PFSK-1 (cell line): ENCODE measurements at regions not wholly inside any gene's neighbourhood (a gene's known extent, or its start where the extent isn't known, plus 50 kb on each side); places are given as distances from the start of the nearest gene placed in this dataset.

Experiments used
- FOXP2 ChIP-seq: optimal IDR thresholded peaks from 2 replicates; pipeline ENCODE3; 2011; ENCODE audit warnings: borderline replicate concordance, control low read depth, inconsistent platforms; ENCODE audit not compliant: insufficient read depth; ENCODE audit errors: extremely low read length, extremely low read depth
- POLR2AphosphoS5 ChIP-seq: IDR thresholded peaks from 2 replicates; pipeline ENCODE4 v1.6.1; 2012; ENCODE audit warnings: low read depth, mild to moderate bottlenecking, control low read depth, low read length, moderate library complexity
- REST ChIP-seq, 2 experiments: IDR thresholded peaks; 2 replicates each; pipeline versions ENCODE4 v1.6.1 to v1.8.0; 2011 to 2012; ENCODE audit warnings: low read depth in 2 of 2, low read length in 2 of 2, control low read depth in 1 of 2, inconsistent platforms in 1 of 2, mild to moderate bottlenecking in 1 of 2, moderate library complexity in 1 of 2; ENCODE audit not compliant: insufficient read depth in 1 of 2
- SIN3A ChIP-seq: IDR thresholded peaks from 2 replicates; pipeline ENCODE4 v1.6.1; 2012; ENCODE audit warnings: mild to moderate bottlenecking, low read length, moderate library complexity, borderline replicate concordance; ENCODE audit not compliant: insufficient read depth
- TAF1 ChIP-seq: IDR thresholded peaks from 2 replicates; pipeline ENCODE4 v1.6.1; 2012; ENCODE audit warnings: low read length, control low read depth, borderline replicate concordance; ENCODE audit not compliant: insufficient read depth

DNA sequence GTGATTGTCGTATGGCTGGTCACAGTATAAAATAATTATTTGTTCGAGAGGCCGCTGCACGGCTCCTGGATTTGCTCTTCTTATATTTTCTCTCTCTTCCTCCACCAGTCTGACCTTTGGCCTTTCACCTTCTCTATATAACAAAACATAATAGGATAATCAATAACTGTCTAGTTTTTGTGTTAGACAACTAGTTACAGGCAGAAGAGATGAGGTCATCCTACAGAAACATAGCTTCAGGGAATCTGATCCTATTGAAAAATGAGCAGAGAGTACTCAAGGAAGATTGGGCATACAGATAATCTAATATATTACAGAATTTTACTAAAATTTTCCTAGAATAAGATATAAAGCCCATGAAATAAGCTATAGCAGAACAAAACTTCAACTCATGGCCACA, 731.3 kb upstream of the SLC39A10 start:
- TF ChIP-seq FOXP2 (no peak), REST (IDR thresholded peaks at IDR 0.05; ENCODE audit: insufficient read depth in 1 of 2, low read depth in 2 of 2, low read length in 2 of 2) (no peak), TAF1 (no peak), POLR2AphosphoS5 (no peak), SIN3A (no peak)

DNA sequence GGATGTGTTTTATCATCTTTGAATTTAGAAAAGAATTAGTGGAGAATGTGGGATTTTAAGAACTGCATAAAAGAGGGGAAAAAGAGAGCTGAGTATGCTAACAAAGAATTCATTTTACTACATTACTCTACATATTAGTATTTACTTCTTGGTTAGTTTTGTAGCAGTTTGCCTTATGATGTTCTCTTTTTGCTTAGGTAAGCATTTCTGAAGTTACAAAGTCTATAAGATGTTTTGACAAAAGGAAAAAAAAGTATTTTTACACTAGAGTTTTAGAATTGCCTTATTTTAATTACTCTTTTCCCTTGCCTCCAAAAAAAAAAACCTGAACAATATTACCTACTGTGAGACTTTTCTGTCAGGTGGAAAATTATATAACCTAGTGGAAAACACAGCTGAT, 739.5 kb upstream of the SLC39A10 start:
- TF ChIP-seq POLR2AphosphoS5 (no peak), FOXP2 (no peak), TAF1 (no peak), REST (IDR thresholded peaks at IDR 0.05; ENCODE audit: insufficient read depth in 1 of 2, low read depth in 2 of 2, low read length in 2 of 2) (no peak)

DNA sequence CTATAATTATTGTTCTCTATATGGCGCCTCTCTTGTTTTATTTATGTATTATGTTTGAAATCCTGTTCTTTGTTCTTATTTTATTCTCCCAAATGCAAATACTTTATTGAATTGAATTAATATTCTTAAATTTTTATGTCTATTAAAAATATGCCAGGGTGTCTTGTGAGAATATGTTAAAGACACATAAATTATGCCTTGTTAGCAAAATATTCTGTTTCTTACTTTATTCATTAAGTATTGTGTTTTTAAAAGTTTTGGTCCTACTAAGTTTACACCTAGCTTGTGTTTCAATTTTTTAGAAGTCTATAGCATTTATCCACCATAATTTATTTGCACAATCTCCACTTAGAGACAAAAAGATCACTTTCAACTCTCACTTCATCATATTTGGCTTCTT, 741.5 kb upstream of the SLC39A10 start:
- TF ChIP-seq TAF1 (no peak), REST (IDR thresholded peaks at IDR 0.05; ENCODE audit: insufficient read depth in 1 of 2, low read depth in 2 of 2, low read length in 2 of 2) (no peak), FOXP2 (no peak), POLR2AphosphoS5 (no peak), SIN3A (no peak)

GRCh38 chr2:194907569-194907968, 749.5 kb upstream of the SLC39A10 start:
- TF ChIP-seq TAF1: no peak
- no peak for TF ChIP-seq REST (IDR thresholded peaks at IDR 0.05; ENCODE audit: insufficient read depth in 1 of 2, low read depth in 2 of 2, low read length in 2 of 2)
- no peak for TF ChIP-seq POLR2AphosphoS5
- TF ChIP-seq SIN3A: no peak
- TF ChIP-seq FOXP2: no peak

DNA sequence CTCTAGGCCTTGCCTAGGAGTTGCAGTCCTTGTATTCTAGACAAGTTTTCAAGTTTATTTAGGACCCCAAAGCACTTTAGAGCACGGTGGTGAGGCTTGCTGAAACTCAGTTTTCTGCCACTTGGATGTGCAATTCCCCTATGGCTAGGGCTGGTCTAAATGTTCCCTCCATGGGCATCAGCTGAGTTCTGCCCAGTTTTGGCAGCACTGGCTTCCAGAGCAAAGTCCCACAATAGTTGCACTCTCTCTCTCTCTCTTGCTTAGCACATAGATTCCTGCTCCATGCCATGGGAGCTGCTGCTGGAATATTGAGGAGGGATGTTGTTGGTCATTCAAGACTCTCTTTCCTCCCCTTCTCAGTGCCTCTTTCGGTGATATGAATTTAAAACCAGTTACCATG, 760.2 kb upstream of the SLC39A10 start:
- TF ChIP-seq REST (IDR thresholded peaks at IDR 0.05; ENCODE audit: insufficient read depth in 1 of 2, low read depth in 2 of 2, low read length in 2 of 2): no peak
- no peak for TF ChIP-seq POLR2AphosphoS5
- TF ChIP-seq FOXP2: no peak
- no peak for TF ChIP-seq SIN3A
- no peak for TF ChIP-seq TAF1
